ENCODE measurements at regions not wholly inside any gene's neighbourhood (a gene's known extent, or its start where the extent isn't known, plus 50 kb on each side); places are given as distances from the start of the nearest gene placed in this dataset.
"Not testable (repeated sequence)": the region's sequence is repeated elsewhere in the genome, so short reads cannot be mapped to it uniquely, and the experiment has no call there.

DNA sequence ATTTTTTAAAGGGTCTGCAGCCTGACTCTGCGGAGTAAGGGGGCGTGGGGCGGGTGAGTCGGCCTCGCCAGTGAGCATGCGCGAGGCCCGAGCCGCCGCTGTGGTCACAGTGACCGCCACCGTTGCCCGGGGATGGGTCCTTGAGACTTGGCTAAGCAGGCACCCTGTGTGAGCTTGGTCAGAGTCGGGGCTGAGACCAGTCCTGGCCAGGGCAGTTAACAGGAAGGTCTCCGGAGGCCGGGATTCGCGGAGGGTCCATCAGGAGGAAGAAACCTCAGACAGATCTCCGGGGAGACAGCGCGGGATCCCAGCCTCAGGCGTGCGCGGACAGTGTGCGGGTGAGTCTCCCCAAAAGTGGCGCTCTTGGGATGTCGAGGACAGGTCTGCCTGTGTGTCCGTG is 1384.4 kb upstream of the PCDH10 start:
- no peak for DNase-seq (ENCODE audit: low spot score)

DNA sequence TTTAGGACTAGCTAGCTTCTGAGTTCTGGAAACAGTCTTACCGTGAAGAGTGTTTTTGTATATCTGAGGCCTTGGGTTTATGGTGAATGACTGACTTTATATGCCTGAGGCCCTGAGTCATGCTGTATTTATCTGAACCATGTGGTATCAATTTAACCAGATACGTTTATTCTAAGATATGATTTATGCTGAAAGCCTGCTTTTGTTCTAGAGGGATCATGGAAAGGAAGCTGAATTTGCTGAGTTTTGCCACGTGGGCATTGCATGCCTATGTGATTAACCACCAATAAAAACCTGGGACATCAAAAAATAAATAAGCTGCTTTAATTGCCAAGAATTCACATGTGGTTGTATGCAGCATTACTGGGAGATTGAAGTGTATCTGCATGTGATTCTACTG is 1374.7 kb upstream of the PCDH10 start:
- not testable (repeated sequence) for DNase-seq (ENCODE audit: low spot score)

DNA sequence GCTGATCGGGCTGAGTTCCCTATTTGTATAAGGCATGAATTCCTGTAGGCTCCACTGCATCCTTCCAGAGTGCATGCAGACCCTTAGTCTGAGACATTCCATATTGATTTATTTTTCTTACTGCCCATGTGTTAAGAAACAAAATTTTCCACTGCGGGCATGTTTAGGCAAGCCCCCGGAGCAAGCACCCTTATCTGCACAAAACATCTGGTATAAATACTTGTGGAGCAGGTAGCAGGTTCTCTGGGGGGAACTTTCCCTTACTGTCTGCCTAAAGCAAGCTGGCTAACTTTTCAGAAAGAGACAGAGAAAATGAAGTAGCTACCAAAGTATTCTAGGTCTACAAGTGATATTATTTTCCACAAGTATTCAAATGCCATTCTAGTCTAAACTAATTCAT is 1338.5 kb upstream of the PCDH10 start:
- DNase-seq (ENCODE audit: low spot score) = not testable (repeated sequence)
